ENCODE measurements at regions not wholly inside any gene's neighbourhood (a gene's known extent, or its start where the extent isn't known, plus 50 kb on each side); places are given as distances from the start of the nearest gene placed in this dataset.

DNA sequence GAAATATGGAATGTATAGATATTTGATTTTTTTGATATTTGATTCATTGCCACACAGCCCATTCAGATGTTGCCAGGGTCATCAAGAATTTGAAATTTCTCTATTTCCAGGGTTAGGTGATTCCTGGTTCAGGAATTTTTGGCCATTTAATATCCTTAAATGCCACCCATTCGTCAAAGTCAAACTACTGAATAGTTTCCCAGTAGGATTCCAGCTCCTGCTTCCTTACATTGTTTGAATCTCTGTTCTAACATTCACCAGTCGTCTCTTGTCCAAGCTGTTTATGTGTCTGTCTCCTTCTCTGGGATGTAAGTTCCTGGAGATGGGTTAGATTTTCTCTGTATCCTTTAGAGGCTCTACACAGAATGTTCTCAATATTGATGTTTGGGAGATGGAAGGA, 124.9 kb upstream of the TLE3 start:
- DNase-seq (ENCODE audit: low spot score): no peak

DNA sequence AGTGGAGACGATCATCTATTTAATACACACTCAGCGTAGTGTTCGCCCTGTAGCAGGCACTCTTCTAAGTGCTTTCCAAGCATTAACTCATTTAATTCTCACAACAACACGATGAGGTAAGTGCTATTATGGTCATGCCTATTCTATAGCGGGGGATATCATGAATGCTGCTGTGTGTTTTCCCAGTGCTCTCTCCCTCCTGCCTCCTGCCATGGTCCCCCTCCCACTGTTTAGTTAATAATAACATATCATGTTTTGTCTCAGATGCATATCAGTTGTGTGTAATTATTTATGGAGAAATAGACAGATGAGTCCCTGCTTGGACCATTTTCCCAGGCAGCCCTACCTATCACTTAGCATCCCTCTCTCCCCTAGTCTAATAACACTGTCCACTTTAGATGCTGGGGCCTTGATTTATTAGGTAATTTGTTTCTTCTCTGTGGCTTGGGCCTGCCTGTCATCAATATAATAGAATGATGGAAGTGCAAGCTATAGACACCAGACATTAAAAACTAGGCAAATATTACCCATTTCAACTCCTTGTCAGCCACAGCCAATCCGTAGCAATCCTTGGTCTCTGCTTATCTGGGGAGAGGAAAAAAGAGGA, 122.9 kb upstream of the TLE3 start:
- DNase-seq (ENCODE audit: low spot score): no peak

- DNase-seq (ENCODE audit: low spot score): no peak
These were observed 122.2 kb upstream of the TLE3 start for GRCh38 chr15:70219966-70220365.

DNA sequence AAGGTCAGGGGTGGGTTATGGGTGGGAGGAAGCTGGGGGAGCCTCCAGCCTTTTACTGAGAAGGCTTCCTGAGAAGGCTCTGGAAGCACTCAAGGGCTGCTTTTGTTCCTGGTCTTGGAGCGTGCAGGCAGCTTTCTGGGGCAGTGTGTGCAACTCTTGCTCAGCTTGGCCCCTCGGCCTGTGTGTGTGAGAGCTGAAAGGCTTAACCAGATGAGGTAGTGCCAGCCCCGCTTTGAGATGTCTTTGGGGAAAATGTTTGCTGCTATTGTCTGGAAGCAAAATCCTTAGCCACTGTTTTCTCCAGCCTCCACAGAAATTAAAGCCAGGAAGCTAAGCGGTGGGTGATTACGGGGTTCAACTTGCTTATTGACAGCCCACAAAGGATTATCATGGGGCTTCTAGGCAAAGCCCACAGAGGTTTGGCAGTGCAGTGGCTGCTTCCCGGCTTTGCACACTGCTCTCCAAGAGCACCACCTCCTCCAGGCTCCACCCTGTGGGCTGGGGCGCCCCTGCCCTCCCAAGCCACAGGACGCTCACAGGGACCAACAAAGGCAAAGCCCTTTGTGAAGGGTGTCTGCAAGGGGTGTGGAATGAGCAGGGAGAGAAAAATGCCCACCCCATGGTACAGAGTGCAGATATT, 121.7 kb upstream of the TLE3 start:
- no peak for DNase-seq (ENCODE audit: low spot score)

DNA sequence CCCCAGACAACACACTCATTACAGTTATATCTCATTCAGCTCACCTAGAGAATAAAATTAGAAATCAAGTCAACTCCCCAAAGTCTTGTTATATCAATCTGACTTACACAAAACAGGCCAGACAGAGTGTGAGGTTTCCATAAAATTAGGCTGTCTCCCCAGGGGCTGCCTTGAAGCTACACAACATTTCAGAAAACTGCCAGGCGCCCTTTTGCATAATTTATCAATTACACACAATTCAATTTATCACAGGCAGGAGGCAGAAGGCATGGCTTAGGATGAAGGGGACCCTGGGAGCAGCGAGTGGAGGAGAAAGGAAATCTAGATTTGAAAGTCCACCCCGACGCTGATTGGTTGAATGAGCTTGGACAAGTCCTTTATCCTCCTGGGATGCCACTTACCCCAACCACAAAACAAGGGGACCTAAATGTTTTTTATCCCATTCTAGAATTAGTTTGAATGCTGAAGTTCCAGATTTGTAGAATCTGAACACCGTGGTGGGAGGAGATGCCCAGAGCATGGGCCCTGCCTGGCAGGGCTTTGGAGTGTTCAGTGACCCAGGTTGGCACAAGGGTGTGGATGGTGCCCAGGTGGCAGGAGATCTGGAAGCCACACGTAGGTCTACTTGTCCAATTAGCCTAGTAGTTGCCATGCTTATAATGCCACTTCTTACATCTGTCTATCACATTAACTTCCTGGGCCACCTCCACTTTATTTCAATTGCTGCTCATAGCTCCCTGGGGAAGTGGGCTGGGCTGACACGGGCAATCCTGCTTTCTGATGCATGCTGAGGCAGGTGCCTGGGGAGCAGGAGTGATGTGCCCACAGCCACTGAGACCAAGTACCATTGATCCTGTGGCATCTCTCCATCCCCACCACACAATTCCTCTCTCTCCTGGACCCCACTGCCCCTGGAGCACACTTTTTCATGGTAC, 119.8 kb upstream of the TLE3 start:
- DNase-seq (ENCODE audit: low spot score): no peak

- no peak for DNase-seq (ENCODE audit: low spot score)
These were observed 118.2 kb upstream of the TLE3 start for GRCh38 chr15:70215951-70216350.

GRCh38 chr15:70214941-70215635, 117.4 kb upstream of the TLE3 start:
- no peak for DNase-seq (ENCODE audit: low spot score)

GRCh38 chr15:70214276-70214675, 116.6 kb upstream of the TLE3 start:
- DNase-seq (ENCODE audit: low spot score): no peak

DNA sequence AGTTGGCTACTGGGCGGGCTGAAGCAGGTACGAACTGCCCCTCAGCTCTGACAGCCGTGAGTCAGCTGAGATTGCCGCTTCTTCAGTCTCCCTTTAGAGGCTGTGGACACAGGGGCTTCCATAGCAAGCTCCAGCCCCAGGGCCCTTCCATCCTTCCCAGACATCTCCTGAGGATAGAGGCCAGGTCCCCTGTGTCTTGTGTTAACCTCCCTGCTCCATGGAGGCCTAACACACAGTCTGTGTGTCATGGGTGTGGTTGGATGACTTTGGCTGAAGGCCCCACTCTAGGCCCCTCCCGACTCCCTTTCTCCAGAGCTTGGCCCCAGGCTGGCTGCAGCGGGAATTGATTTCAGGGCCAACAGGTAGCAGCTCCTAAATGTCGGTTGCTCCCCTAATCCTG, 116.1 kb upstream of the TLE3 start:
- no peak for DNase-seq (ENCODE audit: low spot score)

GRCh38 chr15:70212963-70213315, 115.2 kb upstream of the TLE3 start:
- DNase-seq (ENCODE audit: low spot score): no peak

DNA sequence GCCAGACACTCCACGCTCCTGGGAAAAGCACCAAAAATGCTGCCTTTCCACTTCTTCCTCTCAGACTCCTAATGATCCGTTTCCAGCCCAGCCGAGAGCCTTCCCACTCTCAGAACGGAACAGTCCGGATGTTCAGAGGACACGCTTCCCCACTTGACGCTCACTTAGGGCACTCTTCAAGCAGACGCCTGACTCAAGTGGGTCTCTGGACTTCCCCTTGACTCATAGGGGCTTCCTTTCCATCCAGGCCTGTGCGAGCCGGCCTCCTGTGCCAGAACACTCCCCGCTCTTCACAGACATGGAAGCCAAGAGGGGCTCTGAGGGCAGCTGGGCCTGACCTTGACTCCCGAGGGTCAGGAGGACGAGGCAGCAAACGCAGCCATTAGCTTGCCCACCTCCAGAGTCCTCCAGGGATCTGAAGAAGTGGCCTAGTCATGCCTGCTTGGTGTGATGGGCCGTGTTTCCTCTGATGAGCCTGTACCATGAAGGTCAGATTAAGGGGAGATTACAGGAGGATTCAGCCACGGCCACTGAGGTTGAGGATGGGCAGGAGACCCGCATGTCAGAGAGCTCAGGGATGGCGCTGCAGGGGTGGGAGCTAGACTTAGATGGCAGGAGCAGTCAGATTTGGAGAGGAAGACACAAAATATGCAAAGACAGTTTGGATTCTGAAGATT, 114.7 kb upstream of the TLE3 start:
- no peak for DNase-seq (ENCODE audit: low spot score)

DNA sequence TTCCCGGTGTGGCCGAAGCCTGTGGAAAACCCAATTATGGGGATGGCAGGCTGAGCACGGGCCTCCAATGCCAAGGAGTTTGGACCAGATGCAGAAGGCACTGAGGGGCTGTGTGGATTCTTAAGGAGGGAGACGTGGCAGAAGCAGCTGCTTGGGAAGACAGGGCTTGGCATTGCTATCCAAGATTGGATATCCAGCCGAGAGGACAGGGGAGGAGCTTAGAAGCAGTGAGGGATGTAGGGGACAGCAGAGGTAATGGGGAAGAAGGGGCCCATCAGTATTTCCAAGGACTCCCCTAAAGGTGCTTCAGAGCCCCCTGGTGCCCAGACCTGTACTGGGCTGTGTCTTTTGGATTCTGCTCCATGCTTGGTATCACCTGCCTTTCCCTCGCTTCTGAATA, 112.8 kb upstream of the TLE3 start:
- no peak for DNase-seq (ENCODE audit: low spot score)

DNA sequence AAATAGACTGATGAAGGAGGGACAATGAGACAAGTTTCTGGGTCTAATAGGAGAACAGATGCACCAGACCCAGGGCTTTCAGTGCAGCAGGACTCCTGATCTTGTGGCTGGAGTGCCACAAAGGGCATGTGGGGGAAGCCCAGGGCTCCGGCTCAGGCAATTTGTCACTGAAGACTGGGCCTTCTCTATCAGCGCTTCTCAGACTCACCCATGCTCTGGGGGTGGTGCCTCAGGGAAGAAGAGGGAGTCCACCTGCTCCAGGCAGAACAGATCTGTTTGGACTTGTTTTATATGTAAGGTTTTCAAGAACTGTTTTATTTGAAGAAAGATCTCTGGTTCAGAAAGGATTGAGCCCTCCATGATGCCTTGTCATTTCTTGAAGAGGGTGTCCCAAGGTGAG, 112.4 kb upstream of the TLE3 start:
- no peak for DNase-seq (ENCODE audit: low spot score)

DNA sequence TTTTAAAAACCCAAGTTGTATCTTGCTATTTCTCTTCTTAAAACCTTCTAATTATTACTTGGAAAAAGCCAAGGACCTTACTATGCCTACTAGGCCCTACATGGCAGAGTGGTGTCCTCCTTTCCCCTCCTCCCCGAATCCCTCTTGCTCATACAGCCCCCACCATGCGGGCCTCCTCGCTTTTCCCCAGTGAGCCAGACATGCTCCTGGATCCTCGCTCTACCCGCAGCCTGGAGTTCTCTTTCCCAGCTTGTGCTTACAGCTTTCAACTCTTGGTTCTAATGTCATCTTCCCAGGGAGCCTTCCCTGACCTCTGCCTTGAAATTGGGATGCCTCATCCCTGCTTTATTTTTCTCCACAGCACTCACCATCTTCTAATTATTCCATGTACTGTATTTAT, 111.8 kb upstream of the TLE3 start:
- DNase-seq (ENCODE audit: low spot score): no peak

DNA sequence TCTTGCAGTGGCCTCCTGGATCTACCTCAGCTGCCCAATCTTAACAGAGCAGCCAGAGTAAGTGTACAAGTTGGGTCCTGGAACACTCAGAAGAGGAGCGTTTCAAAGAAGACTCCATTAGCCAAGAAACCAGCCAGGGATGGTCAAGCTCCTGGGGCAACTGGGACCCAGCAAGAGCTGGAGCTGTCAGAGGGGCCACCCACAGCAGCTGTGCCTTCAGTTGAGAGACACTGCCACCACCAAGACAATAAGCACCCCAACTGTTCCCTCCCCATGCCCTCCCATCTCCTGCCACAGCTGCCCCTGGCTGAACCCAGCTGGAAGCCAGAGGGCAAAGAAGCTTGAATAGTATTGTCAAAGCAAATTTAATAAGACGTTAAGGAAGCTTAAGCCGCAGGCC, 110.6 kb upstream of the TLE3 start:
- DNase-seq (ENCODE audit: low spot score): no peak

DNA sequence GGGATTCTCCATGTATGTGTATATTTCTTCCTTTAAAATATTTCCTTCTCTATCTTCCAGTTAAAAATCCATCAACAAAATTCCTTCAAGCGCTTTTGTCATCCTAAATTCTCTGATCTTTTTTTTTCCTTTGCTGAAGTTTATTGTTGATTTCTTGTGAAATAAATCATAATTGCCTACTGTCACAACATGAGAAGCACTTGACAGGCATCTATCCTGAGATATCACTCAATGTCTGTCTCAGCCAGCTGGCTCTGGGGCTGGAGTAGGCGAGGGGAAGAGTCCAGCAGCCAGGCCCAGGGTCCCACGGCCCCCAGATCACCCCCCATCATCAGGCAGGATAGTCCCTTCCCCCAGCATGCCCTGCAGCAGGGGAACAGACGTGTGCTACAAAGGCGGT, 109.0 kb upstream of the TLE3 start:
- no peak for DNase-seq (ENCODE audit: low spot score)

- no peak for DNase-seq (ENCODE audit: low spot score)
These were observed 106.9 kb upstream of the TLE3 start for GRCh38 chr15:70204652-70205051.

GRCh38 chr15:70203981-70204560, 106.4 kb upstream of the TLE3 start:
- DNase-seq (ENCODE audit: low spot score): no peak

DNA sequence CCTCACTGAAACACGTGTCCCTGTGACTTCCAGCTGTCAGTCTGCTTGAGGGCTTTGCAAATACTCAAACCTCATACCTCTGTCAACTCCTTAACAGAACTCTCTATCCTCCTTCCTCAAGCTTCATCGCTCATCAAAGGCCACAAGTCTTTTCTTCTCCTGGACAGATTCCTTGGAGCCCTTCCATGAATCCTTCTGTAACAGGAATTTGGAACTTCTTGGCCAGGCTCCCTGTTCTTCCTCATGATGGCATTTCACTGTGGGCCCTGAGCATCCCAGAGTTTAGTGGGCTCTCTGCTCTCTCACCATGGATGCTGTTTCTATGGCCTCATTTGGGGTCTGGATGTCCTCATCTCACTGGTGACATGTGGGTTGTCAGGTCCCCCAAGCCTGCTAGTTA, 105.0 kb upstream of the TLE3 start:
- DNase-seq (ENCODE audit: low spot score): no peak

DNA sequence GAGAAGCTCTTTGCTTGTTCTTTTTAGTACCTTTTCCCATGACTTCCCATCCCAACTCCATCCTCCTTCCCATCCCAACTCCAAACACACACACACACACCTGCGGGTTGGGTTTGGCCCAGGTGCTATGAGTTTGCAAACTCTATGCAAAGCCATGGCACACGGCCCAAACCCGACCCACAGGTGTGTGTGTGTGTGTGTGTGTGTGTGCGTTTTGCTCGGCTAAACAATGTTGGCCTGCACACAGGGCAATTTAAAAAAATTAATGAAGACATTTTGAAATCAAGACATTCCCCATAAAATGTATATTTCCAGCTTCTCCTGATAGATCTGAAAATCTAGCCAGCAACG, 103.7 kb upstream of the TLE3 start:
- no peak for DNase-seq (ENCODE audit: low spot score)

GRCh38 chr15:70200511-70201424, 103.1 kb upstream of the TLE3 start:
- no peak for DNase-seq (ENCODE audit: low spot score)

Measured in hepatic stellate cell (primary cell).